Kidney glomerular epithelial cell (primary cell): ENCODE measurements at regions not wholly inside any gene's neighbourhood (a gene's known extent, or its start where the extent isn't known, plus 50 kb on each side); places are given as distances from the start of the nearest gene placed in this dataset.

Experiments used
- DNase-seq: peaks from one replicate; lab custom pipeline; 2025; lab: John Stamatoyannopoulos, UW

GRCh38 chr3:54021071-54021470 lies 101.3 kb upstream of the CACNA2D3 start:
- no peak for DNase-seq

- no peak for DNase-seq
These were observed 101.9 kb upstream of the CACNA2D3 start for GRCh38 chr3:54020436-54020835.

DNA sequence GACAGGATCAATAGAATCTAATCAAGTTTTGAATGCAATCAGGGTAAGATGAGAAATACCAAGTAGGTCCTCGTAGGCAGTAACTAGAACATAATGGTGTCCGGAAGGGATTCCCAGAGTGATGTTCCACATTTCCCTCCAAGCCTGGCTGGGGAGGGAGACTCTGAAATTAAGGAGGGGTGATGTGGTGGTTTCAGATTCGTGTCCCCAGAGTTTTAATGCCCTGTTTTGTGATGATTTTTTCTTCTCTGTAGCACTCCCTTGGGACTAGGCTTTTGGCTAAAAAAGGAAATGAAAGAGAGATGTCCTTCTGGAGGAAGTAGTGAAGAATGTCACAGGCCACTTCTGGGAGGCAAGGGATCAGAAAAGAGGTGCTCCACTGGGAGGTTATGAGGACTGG lies 108.3 kb upstream of the CACNA2D3 start:
- DNase-seq: no peak

- DNase-seq: no peak
These were observed 113.6 kb upstream of the CACNA2D3 start for GRCh38 chr3:54008744-54009143.

DNA sequence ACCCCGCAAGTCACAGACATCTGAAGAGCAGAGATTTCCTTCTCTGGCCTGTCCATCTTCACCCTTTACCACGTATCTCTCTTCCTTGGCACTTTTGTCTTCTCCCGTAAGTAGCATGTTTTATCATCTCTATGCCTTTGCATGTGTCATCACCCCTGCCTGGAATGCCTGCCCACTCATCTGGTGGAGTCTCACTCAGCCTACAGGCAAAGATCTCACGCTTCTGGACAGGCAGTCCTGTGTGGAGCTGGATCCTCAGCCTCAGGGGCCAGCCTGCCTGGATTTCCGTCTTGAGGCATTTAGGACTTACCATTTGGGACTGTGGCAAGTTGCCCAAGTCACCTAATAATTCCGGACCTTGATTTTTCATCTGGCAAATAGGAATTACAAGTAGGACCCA lies 114.3 kb upstream of the CACNA2D3 start:
- no peak for DNase-seq

DNA sequence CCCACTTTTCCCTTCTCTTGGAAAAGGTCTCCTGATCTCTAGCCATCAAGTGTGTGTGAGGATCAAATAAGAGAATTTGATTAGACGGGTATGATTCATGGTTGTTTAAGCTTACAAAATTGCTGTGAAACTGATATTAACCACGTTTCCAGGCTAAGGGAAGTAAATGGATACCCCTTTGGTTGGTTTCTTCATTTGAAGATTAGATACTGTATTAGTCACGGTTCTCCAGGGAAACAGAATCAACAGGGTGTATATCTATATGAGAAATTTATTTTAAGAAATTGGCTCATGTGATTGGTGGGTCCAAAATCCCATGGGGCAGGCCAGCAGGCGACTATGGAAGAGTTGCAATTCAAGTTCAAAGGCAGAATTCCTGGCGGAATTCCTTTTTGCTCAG lies 112.7 kb upstream of the SELENOK start:
- no peak for DNase-seq

DNA sequence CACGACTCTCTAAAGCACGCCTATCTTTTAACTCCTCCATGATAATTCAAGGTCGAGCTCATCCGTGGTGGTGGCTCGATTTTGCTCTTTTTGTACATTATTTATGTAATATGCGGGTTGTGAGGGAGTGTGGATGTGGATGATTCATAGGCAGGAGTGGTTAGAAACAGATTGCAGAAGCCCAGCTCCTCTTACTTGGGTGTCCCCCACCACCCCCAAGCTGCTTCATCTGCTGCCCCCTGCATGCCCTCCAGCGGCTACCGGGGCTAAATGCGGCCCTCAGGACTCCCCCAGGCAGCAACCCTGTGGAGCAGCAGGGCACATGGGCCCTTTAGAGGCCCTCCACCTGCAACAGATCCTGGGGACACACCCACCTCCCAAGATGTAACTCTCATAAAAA lies 111.5 kb upstream of the SELENOK start:
- DNase-seq: no peak

GRCh38 chr3:53999725-54000124 lies 108.1 kb upstream of the SELENOK start:
- no peak for DNase-seq

GRCh38 chr3:53998980-53999379 lies 107.3 kb upstream of the SELENOK start:
- DNase-seq: no peak

GRCh38 chr3:53997476-53997875 lies 105.8 kb upstream of the SELENOK start:
- DNase-seq: no peak

DNA sequence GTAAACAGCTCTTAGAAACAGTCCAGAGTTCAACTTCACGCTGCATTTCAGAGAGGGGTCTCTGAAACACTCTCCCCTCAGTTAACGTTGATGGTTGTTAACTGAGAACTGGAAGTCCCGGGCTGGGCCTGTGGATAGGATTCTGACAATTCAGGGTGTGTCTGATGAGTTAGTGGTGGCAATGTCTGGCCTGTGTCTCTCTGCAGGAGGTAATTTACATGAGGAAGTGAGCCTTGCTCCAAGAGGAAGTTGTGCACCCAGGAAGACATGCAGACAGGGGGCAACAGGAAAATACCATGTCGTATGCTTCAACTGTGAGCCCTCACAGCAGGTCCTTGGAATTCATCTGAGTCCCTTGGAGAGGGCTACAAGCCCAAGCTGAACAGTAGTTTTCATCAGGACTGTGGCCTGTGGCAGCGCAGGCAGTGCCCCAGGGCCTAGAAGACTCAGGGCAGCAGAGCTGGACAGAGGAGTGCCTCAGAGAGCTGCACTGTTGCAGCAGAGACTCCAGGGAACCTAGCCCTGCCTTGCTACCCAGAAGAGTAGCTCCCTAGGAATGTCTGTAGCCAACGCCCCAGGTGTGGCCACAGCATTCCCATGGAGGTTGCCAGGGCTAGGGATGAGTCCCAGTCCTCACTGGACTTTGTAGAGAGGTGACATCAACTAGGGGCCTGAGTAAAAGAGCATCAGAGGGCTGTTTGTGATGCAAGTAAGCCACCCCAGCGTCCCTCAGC lies 104.6 kb upstream of the SELENOK start:
- no peak for DNase-seq

GRCh38 chr3:53994986-53995603 lies 103.4 kb upstream of the SELENOK start:
- DNase-seq: no peak

- DNase-seq: no peak
These were observed 99.6 kb upstream of the SELENOK start for GRCh38 chr3:53991240-53991639.

DNA sequence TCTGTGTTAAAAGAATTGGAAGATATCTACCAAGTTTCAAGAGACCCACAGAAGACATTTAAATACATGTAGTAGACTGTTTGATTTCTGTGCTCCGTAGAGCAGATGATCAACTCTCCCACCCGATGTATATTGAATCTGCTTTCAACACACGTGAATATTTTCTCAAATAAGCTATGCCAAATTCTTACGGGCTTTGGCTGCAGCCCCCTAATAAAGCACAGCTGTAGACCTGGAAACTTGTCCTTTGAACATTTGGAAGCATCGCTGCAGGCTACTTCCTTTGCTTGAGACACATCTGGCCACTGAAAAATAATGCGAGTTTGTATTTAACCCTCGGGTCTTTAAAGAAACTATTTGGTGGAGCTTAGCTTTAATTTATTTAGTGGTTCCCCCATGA lies 98.3 kb upstream of the SELENOK start:
- DNase-seq: no peak

DNA sequence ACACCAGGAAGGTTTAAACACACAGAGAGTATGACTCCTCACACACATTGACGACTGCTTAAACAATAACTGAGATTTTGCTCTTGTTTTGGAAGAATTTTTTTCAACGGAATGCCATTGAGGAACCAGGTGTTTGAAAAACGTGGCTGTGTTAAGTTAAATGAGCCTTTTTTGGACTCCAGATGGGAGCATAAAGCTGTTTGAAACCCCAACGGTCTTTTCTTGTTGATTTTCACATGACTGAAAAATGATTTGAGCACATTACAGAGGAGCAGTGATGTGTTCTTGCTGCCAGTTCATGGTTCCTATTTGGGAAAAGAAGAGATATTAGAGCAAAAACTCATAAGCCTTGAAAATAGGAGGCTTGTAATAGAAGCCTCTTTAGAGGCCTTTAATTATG lies 97.8 kb upstream of the SELENOK start:
- no peak for DNase-seq

GRCh38 chr3:53978386-53978785 lies 86.7 kb upstream of the SELENOK start:
- no peak for DNase-seq

DNA sequence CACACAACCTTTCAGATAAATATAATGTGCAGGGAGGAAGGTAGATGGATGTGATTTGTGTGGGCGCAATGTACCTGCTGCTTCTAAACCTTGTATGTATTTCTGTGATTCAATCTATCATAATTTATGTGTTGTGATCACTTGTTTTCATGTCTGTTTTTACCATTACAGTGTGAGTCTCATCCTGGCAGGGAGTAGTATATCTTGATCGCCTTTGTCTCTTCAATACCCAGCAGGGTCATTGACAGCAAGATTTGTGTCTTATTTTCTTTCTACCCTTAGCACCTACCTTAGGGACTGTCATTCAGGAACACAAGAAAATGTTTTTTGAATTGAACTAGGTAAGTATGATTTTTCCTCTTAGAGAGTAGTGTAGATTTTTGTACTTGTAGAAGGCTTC lies 83.7 kb upstream of the SELENOK start:
- DNase-seq: no peak

- no peak for DNase-seq
These were observed 82.7 kb upstream of the SELENOK start for GRCh38 chr3:53974324-53974723.

DNA sequence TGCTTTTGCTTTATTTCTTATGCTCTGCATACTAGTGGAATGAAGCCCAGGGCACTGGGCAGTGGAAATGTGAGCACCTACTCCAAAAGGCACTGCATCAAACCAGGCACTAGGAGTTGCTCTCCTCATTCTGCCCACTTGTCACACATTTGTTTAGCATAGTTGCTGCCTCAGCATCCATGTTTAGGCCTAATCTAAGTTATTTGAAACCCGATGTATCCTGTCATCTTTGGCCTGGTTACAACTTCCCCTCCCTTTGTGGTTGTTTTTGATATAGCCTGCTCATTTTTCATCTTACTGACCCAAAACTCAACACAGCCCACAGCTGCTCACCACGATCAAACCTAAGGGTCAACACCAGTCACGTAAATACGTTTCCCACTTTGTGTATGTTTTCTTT lies 82.2 kb upstream of the SELENOK start:
- DNase-seq: no peak

GRCh38 chr3:53970661-53971060 lies 79.0 kb upstream of the SELENOK start:
- no peak for DNase-seq

GRCh38 chr3:53969086-53969485 lies 77.4 kb upstream of the SELENOK start:
- DNase-seq: no peak

DNA sequence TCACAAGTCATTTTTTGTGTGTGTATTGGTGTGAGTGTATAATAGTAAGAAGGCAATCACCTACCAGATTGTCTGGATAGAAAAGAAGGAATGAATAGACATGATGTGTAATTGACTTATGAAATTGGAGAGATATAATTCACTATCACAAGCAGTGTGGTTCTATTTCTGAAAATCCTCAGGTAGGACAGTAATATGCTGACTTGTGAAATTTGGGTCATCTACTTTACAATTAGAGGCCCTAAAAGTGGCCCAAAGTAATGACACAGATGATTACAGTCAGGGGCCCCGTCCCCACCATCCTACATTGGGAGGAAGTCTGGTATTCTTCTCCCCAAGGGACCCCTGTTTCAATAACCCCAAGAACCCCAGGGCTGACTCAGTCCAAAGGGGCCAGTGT lies 73.6 kb upstream of the SELENOK start:
- DNase-seq: no peak

DNA sequence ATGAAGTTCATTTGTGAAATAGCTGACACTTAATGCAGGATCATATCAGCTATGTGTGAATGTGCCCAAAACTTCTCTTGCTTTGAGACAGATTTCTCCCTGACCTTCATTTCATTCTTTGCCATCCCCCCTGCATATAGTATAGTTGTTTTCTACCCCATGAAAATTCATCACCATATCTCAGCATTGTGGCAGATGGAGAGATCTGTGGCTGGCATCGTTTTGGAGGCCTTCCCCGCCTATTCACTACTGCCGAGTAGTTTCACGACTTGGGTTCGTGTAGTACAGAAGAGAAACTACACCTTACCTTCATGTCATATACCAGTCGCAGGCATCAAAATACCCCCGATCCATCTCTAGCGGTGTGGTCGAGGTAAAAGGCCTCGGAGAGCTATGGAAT lies 66.2 kb upstream of the SELENOK start:
- no peak for DNase-seq

GRCh38 chr3:53956586-53956985 lies 64.9 kb upstream of the SELENOK start:
- DNase-seq: no peak
